ENCODE measurements at regions not wholly inside any gene's neighbourhood (a gene's known extent, or its start where the extent isn't known, plus 50 kb on each side); places are given as distances from the start of the nearest gene placed in this dataset.
A peak's percentile ranks its signal among the peaks of the same experiment; 100 is the strongest.

DNA sequence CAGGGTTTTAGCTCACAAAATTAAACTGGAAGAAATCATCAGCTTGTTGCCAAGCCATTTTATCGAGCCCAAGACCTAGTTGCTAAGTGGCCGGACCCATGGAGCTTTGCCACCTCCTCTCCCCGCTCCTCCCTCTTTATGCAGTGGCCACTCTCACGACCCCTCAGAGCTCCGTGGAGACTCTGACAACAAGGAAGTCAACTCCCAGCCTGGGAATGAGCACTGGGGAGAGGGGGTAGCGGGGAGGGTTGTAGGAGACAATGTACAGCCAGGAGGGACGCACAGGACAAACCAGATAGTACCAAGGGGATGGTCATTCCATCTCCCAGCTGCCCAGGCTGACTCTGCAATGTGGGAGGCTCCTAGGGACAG is 250.9 kb downstream of the SIPA1L2 start:
- DNase-seq, result no peak
- TF ChIP-seq, protein P1, sequence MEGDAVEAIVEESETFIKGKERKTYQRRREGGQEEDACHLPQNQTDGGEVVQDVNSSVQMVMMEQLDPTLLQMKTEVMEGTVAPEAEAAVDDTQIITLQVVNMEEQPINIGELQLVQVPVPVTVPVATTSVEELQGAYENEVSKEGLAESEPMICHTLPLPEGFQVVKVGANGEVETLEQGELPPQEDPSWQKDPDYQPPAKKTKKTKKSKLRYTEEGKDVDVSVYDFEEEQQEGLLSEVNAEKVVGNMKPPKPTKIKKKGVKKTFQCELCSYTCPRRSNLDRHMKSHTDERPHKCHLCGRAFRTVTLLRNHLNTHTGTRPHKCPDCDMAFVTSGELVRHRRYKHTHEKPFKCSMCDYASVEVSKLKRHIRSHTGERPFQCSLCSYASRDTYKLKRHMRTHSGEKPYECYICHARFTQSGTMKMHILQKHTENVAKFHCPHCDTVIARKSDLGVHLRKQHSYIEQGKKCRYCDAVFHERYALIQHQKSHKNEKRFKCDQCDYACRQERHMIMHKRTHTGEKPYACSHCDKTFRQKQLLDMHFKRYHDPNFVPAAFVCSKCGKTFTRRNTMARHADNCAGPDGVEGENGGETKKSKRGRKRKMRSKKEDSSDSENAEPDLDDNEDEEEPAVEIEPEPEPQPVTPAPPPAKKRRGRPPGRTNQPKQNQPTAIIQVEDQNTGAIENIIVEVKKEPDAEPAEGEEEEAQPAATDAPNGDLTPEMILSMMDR (conservative IDR thresholded peaks at IDR 0.05), result no peak
- Mint-ChIP-seq H3K27me3 (ENCODE audit: insufficient read depth) (peaks cover 8% of the 10 kb centered on the region), H3K36me3 (ENCODE audit: low read depth) (no peaks in the 10 kb centered on the region), H3K4me3 (no peak overlapping the region), H3K27ac (no peak overlapping the region), H3K4me1 (peaks cover 13% of the 10 kb centered on the region), H3K9me3 (no peaks in the 10 kb centered on the region)
- Histone ChIP-seq H3K4me3 (ENCODE audit: low read length) (no peak overlapping the region), H3K27ac (ENCODE audit: low read depth, low read length) (no peak overlapping the region), H3K27me3 (ENCODE audit: control insufficient read depth, insufficient read depth, low read length, poor library complexity, severe bottlenecking) (no peaks in the 10 kb centered on the region), H3K36me3 (ENCODE audit: control insufficient read depth, insufficient read depth, low read length) (no peaks in the 10 kb centered on the region), H3K9me3 (ENCODE audit: control insufficient read depth, low read length) (no peaks in the 10 kb centered on the region), H3K9ac (ENCODE audit: extremely low read depth, low read length, poor library complexity, severe bottlenecking) (no peak overlapping the region), H3K4me1 (ENCODE audit: control insufficient read depth, insufficient read depth, low read length) (no peaks in the 10 kb centered on the region)
- 87 to 94% methylated on average over 6 to 7 of the region's 7 CpGs for WGBS, 2 experiments (ENCODE audit: insufficient coverage in 1 of 2, insufficient read length in 1 of 2)

DNA sequence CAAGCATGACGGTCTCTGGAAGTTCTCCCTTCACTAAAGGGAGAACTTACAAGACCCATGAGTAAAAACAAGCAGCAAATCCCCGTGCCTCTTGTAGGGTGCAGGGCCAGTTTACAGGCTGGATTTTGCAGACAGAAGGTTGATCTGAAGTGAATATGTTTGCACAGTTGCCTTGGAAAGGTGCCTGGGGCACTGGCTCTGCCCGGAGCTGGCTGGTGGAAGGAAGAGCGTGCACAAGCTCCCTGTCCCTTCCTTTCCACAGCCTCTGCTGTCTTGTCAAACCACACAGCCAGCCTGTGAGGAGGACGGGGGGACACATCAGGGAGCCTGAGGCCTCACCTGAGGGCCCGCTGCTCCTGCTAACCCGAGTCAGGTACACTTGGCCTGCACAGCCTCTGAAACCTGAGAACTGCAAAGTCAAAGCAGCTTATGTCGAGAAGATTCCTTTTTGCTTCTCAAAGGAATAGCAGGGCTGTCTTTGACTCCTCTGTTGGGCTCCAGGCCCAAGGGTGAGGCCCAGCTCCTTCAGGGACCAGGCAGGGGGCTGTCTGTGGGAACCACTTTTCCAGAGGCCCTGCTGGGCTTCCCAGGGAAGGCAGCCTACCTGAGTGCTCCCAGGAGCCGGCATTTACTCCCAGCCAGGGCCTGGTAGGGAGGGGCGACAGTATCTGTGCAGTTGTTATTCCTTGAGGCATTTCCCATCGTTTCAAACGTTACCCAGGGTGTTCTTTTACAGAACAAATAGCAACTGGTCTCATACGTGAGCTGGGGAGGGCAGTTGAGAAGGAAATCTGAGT is 251.5 kb downstream of the SIPA1L2 start:
- no peaks in the 10 kb centered on the region for H3K9me3 ChIP-seq (ENCODE audit: control insufficient read depth, low read length)
- Mint-ChIP-seq H3K4me3 (no peak overlapping the region), H3K27me3 (ENCODE audit: insufficient read depth) (peaks cover 11% of the 10 kb centered on the region), H3K27ac (no peak overlapping the region), H3K9me3 (no peaks in the 10 kb centered on the region), H3K4me1 (peaks cover 13% of the 10 kb centered on the region), H3K36me3 (ENCODE audit: low read depth) (no peaks in the 10 kb centered on the region)
- no peak for DNase-seq
- no peak overlapping the region for H3K9ac ChIP-seq (ENCODE audit: extremely low read depth, low read length, poor library complexity, severe bottlenecking)
- H3K27me3 ChIP-seq (ENCODE audit: control insufficient read depth, insufficient read depth, low read length, poor library complexity, severe bottlenecking), result no peaks in the 10 kb centered on the region
- TF ChIP-seq, protein P1 (conservative IDR thresholded peaks at IDR 0.05), result peak; percentile 42
- H3K27ac ChIP-seq (ENCODE audit: low read depth, low read length), result no peak overlapping the region
- no peaks in the 10 kb centered on the region for H3K36me3 ChIP-seq (ENCODE audit: control insufficient read depth, insufficient read depth, low read length)
- no peak overlapping the region for H3K4me3 ChIP-seq (ENCODE audit: low read length)
- no peaks in the 10 kb centered on the region for H3K4me1 ChIP-seq (ENCODE audit: control insufficient read depth, insufficient read depth, low read length)
- 81 to 86% methylated on average over 8 to 13 of the region's 13 CpGs for WGBS, 2 experiments (ENCODE audit: insufficient coverage in 1 of 2, insufficient read length in 1 of 2)

DNA sequence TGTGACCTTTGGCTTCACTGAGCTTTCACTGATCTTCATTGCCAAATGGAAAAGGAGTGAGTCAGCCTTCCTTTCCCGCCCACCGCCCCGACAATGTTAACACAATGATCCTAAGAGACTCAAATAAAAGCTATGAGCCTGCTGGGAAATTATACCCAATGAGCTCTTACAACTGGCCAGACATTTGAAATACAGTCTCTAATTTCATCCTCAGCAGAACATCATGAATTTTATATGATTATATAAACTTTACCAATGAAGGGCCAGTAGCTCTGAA is 252.5 kb downstream of the SIPA1L2 start:
- Mint-ChIP-seq H3K27ac (no peak overlapping the region), H3K4me3 (no peak overlapping the region), H3K36me3 (ENCODE audit: low read depth) (no peaks in the 10 kb centered on the region), H3K9me3 (no peaks in the 10 kb centered on the region), H3K27me3 (ENCODE audit: insufficient read depth) (peaks cover 10% of the 10 kb centered on the region), H3K4me1 (peaks cover 13% of the 10 kb centered on the region)
- H3K27me3 ChIP-seq (ENCODE audit: control insufficient read depth, insufficient read depth, low read length, poor library complexity, severe bottlenecking), result no peaks in the 10 kb centered on the region
- no peak overlapping the region for H3K27ac ChIP-seq (ENCODE audit: low read depth, low read length)
- no peaks in the 10 kb centered on the region for H3K4me1 ChIP-seq (ENCODE audit: control insufficient read depth, insufficient read depth, low read length)
- WGBS, 2 experiments (ENCODE audit: insufficient coverage in 1 of 2, insufficient read length in 1 of 2), result 88% methylated on average over 3 of the region's 3 CpGs; no CpG with 5 or more reads in 1 of the 2 experiments
- H3K9ac ChIP-seq (ENCODE audit: extremely low read depth, low read length, poor library complexity, severe bottlenecking), result no peak overlapping the region
- TF ChIP-seq, protein P1 (conservative IDR thresholded peaks at IDR 0.05), result no peak
- no peak for DNase-seq
- H3K4me3 ChIP-seq (ENCODE audit: low read length), result no peak overlapping the region
- H3K9me3 ChIP-seq (ENCODE audit: control insufficient read depth, low read length), result no peaks in the 10 kb centered on the region
- H3K36me3 ChIP-seq (ENCODE audit: control insufficient read depth, insufficient read depth, low read length), result no peaks in the 10 kb centered on the region

All from endodermal cell (in vitro differentiated cells).